ENCODE measurements at regions not wholly inside any gene's neighbourhood (a gene's known extent, or its start where the extent isn't known, plus 50 kb on each side); places are given as distances from the start of the nearest gene placed in this dataset.

DNA sequence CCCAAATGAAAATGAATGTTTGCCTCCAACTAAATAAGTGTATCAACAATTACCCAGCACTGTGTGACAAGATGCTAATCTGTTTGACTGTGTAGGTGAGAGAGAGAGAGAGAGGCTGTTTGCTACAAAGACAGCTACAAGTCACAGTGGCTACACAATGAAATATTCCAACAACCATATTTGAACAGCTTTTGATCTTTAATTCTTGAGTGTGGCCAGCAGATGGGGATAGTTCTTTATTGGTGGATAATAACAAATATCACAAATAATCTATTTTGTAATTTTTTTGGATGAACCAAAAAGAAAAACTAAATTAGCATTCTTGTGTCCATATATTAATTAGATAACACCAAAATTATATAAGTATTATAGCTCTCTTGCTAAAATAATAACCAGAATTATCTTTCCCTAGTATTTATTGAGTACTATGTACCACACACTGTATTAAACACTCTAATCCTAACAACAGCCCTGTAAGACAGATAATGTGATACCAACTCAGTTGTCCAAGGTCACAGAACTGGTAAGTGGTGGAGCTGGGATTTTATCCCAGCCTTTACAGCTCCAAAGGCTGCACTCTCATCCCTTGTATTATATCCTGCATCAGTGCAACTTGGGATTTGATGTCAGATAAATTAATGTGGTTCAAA lies 61.9 kb upstream of the C3orf80 start:
- H3K4me3 Mint-ChIP-seq: no peak overlapping the region
- no peaks in the 10 kb centered on the region for H3K4me1 Mint-ChIP-seq
- H3K9me3 Mint-ChIP-seq: no peaks in the 10 kb centered on the region
- H3K27me3 Mint-ChIP-seq: peaks cover 0 to 16% (median 3%) of the 10 kb centered on the region in 5 donors
- H3K27ac Mint-ChIP-seq: peak overlapping the region in 1 of 10 donors; percentile 4
- POLR2A ChIA-PET: interaction anchor here (1.0 kb wide), 1 partner anchor 255 kb away, joined by 3 read pairs; no protein-coding TSS in a partner anchor
- ATAC-seq (no peak), DNase-seq (no peak)
- H3K36me3 Mint-ChIP-seq: no peaks in the 10 kb centered on the region

DNA sequence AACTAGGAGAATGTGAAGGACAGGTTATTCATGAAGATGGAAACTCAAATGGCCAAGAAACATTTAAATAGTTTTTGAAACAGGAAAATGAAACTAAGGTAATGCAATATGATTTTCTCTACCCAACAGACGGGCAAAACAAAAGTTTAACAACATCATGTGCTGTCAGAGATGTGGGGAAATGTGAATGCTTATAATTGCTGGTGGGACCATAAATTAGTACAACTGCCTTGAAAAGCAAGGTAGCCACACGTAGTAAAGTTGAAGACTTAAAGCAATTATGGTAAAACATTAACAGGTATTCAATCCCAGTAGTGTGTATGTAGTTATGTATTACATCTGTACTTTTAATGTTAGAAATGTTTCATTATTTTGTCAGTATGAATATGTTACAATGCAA lies 57.0 kb upstream of the C3orf80 start:
- no peaks in the 10 kb centered on the region for H3K36me3 Mint-ChIP-seq
- ATAC-seq (no peak), DNase-seq (no peak)
- POLR2A ChIA-PET: no interaction called here
- H3K4me1 Mint-ChIP-seq: peaks cover 4 to 15% (median 8%) of the 10 kb centered on the region in 4 donors
- H3K4me3 Mint-ChIP-seq: no peak overlapping the region
- no peaks in the 10 kb centered on the region for H3K9me3 Mint-ChIP-seq
- H3K27me3 Mint-ChIP-seq: peaks cover 0 to 7% (median 0%) of the 10 kb centered on the region in 5 donors
- no peak overlapping the region for H3K27ac Mint-ChIP-seq

DNA sequence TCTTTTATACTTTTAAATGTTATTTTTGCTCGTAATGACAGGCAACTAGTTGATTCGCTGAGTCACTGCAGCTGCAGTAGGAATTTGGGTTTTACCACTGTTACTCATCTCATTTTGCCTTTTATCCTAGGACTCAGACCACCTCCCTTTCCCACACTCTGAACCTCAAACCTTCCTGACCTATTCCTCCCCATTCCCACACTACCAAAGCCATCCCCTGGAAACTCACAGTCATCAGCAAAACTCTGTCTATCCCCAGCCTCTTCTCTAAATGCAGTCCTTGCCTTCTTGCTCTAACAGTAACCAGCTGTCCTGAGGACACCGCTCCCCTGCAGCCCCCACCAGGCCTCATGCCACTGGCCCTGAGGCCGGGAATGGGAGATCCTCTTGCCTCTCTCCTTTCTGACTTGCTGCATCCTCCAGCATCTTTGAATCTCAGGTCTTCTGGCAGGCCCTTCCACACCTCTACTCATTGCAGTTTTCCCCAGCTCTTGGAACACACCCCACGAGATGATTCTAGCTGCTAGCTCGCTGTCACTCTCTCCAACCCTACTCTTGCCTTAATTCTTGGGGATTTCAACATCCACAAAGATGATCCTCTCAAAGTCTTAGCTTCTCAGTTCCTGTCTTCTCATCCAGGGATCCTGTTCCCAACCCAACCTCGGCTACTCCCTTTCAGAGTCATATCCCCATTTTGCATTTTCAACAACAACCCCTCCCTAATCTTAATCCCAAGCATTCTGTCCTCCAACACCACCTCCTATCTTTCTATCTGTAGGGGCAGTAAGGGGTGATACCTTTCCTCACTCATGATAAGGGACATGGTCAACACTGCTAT lies 55.9 kb upstream of the C3orf80 start:
- Mint-ChIP-seq H3K9me3 (no peaks in the 10 kb centered on the region), H3K4me1 (peaks cover 4 to 15% (median 8%) of the 10 kb centered on the region in 4 donors)

DNA sequence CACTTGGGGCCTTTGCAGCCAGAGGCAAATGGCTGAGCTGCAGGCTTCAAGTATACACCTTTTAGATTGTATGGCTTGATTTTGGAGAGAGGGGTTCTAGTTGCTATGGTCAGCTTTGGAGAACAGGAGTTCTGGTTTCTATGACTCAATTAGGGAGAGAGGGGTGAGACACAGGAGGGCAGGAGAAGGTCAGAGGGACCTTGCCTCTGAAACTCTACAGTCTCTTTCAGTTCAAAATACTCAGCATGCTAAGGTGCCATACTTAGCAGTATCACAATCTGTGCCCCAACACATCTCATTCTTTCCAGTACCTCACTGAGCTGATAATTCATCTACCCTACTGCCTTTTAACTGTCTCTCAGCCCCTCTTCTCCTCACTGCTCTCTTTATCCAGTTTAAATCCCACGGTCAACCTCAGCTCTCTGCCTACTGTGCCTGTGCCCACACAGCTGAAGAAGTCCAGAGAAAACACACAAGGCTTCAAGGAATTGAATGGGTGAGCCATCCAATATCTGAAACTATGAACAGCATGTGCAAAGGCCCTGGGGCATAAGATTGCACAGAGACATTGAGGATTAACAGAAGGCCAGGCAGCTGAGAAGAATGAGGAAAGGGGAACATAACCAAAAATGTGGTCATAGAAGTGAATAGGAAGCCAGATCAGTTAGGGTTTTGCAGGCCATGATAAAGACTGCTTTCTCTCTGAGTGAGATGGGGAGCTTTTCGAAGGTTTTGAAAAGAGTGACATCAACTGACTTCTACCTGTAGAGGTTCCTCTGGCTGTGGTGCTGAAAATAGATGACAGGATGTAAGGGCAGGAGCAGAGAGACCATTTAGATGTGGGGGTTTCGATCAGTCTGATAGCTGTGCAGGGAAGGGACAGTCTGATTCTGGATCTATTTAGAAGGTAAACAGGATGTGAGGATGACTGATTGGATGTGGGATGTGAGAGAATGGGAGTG lies 54.5 kb upstream of the C3orf80 start:
- ATAC-seq: no peak
- no peak overlapping the region for H3K4me3 Mint-ChIP-seq
- no peaks in the 10 kb centered on the region for H3K36me3 Mint-ChIP-seq
- POLR2A ChIA-PET: no interaction called here
- DNase-seq: no peak
- H3K9me3 Mint-ChIP-seq: no peaks in the 10 kb centered on the region
- peak overlapping the region in 2 of 10 donors; percentile 50 to 56 for H3K27ac Mint-ChIP-seq
- H3K4me1 Mint-ChIP-seq: peaks cover 4 to 15% (median 8%) of the 10 kb centered on the region in 4 donors
- peaks cover 0 to 3% (median 0%) of the 10 kb centered on the region in 5 donors for H3K27me3 Mint-ChIP-seq

More for the DNA sequence above, 55.9 kb upstream of the C3orf80 start:
- no peak overlapping the region for H3K27ac Mint-ChIP-seq
- H3K36me3 Mint-ChIP-seq: no peaks in the 10 kb centered on the region
- H3K4me3 Mint-ChIP-seq: no peak overlapping the region
- POLR2A ChIA-PET: no interaction called here
- DNase-seq (no peak), ATAC-seq (no peak)
- peaks cover 0 to 3% (median 0%) of the 10 kb centered on the region in 5 donors for H3K27me3 Mint-ChIP-seq

DNA sequence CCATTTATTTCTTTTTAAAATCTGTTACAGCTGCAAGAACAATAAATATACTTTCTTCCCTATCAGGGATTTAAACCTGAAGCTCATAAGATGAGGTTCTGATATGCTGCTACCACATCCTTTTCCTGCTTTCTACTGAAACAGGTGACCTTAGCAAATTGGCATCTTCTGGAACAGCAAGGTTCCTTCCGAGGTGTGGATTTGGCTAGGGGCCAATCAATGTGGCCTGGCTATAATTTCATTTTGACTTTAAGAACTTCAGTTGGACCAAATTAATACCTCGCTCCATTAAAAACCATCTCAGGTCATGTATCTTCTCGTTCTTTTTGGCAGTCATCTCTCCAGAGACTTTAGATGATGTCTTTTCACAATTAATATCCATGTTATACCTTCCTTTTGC lies 53.4 kb upstream of the C3orf80 start:
- peaks cover 0 to 3% (median 0%) of the 10 kb centered on the region in 5 donors for H3K27me3 Mint-ChIP-seq
- POLR2A ChIA-PET: no interaction called here
- H3K4me3 Mint-ChIP-seq: no peak overlapping the region
- DNase-seq: no peak
- H3K9me3 Mint-ChIP-seq: peaks cover 0 to 3% (median 0%) of the 10 kb centered on the region in 9 donors
- no peak for ATAC-seq
- H3K27ac Mint-ChIP-seq: peak overlapping the region in 1 of 10 donors; percentile 58
- H3K4me1 Mint-ChIP-seq: peaks cover 4 to 15% (median 8%) of the 10 kb centered on the region in 4 donors
- no peaks in the 10 kb centered on the region for H3K36me3 Mint-ChIP-seq

DNA sequence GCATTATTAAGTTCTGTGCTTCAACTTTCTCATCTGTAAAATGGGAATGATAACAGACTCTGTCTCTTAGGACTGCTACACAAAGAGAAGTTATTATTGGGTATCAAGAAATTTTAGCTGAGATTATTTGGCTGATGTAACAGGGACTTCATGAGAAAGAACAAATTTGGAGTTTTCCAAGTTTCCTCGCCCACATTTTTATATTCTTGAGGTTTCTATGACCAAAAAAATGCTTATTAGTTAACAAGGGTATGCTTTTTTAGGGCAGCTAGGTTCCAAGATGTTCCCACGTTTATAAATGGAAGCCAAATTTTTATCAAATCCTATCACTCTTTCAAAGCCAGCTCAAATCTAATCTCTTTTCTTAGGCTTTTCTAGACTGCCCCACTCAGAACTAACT lies 50.6 kb upstream of the C3orf80 start:
- no peak for DNase-seq
- H3K4me3 Mint-ChIP-seq: no peak overlapping the region
- H3K27ac Mint-ChIP-seq: no peak overlapping the region
- H3K27me3 Mint-ChIP-seq: peaks cover 0 to 4% (median 2%) of the 10 kb centered on the region in 5 donors
- peaks cover 0 to 11% (median 4%) of the 10 kb centered on the region in 9 donors for H3K9me3 Mint-ChIP-seq
- POLR2A ChIA-PET: no interaction called here
- no peak for ATAC-seq
- peaks cover 0 to 4% (median 0%) of the 10 kb centered on the region in 3 donors for H3K36me3 Mint-ChIP-seq
- peaks cover 4 to 15% (median 8%) of the 10 kb centered on the region in 4 donors for H3K4me1 Mint-ChIP-seq

Data from naive thymus-derived CD8-positive, alpha-beta T cell (primary cell).